ENCODE measurements at regions not wholly inside any gene's neighbourhood (a gene's known extent, or its start where the extent isn't known, plus 50 kb on each side); places are given as distances from the start of the nearest gene placed in this dataset.

DNA sequence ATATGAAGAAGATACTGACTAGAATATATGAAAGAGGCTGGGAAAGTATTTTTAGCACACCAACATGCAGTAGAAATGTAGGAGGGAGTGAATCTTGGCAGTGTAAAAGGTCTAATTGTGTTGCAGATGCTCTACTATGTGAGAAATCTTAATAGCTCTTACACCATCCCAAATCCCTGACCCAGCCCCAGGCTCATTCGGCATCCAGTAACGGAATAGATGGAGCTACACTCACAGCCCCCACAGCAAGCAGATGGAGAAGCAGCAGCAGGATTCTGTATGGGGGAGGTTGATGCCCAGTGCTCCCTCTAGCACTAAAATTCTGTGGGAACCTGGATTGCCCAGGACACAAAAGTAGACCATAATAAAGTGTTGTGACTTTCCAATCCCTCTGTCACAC, 153.2 kb upstream of the PRDX4 start:
- TF ChIP-seq HDAC6 (IDR thresholded peaks at IDR 0.05; ENCODE audit: low read depth, low read length), result no peak
- TF ChIP-seq, protein P1, sequence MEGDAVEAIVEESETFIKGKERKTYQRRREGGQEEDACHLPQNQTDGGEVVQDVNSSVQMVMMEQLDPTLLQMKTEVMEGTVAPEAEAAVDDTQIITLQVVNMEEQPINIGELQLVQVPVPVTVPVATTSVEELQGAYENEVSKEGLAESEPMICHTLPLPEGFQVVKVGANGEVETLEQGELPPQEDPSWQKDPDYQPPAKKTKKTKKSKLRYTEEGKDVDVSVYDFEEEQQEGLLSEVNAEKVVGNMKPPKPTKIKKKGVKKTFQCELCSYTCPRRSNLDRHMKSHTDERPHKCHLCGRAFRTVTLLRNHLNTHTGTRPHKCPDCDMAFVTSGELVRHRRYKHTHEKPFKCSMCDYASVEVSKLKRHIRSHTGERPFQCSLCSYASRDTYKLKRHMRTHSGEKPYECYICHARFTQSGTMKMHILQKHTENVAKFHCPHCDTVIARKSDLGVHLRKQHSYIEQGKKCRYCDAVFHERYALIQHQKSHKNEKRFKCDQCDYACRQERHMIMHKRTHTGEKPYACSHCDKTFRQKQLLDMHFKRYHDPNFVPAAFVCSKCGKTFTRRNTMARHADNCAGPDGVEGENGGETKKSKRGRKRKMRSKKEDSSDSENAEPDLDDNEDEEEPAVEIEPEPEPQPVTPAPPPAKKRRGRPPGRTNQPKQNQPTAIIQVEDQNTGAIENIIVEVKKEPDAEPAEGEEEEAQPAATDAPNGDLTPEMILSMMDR (IDR thresholded peaks at IDR 0.05; ENCODE audit: control extremely low read depth in 1 of 3, insufficient read depth in 1 of 3, low read depth in 1 of 3, low read length in 3 of 3), result no peak
- TF ChIP-seq SIN3A (conservative IDR thresholded peaks at IDR 0.05 in 1 of 2, IDR thresholded peaks at IDR 0.05 in 1 of 2; ENCODE audit: low read depth in 1 of 2, low read length in 2 of 2), result no peak
- TF ChIP-seq NRF1 (IDR thresholded peaks at IDR 0.05; ENCODE audit: low read depth, low read length), result no peak
- TF ChIP-seq BCL11A (IDR thresholded peaks at IDR 0.05; ENCODE audit: low read depth in 2 of 2, low read length in 2 of 2), result no peak
- no peak for TF ChIP-seq ZNF274 (IDR thresholded peaks at IDR 0.05; ENCODE audit: borderline replicate concordance, extremely low read depth, low read length)
- TF ChIP-seq POLR2AphosphoS5 (IDR thresholded peaks at IDR 0.05; ENCODE audit: low read depth, low read length), result no peak
